Stimulated activated naive CD8-positive, alpha-beta T cell treated with anti-CD3 and anti-CD28 coated beads, Interleukin-15, Interleukin-2, amounts not matched to agents 100 U/mL and 50 U/mL, for 24 hours (primary cell): ENCODE measurements at regions not wholly inside any gene's neighbourhood (a gene's known extent, or its start where the extent isn't known, plus 50 kb on each side); places are given as distances from the start of the nearest gene placed in this dataset.

Experiments
- ATAC-seq: fragments of 150-1000 bp; cut with Tn5 transposase; one replicate; pipeline ENCODE4 v1.10.0; 2021
- DNase-seq: peaks from one replicate; pipeline ENCODE4 v3.0.0; 2021

DNA sequence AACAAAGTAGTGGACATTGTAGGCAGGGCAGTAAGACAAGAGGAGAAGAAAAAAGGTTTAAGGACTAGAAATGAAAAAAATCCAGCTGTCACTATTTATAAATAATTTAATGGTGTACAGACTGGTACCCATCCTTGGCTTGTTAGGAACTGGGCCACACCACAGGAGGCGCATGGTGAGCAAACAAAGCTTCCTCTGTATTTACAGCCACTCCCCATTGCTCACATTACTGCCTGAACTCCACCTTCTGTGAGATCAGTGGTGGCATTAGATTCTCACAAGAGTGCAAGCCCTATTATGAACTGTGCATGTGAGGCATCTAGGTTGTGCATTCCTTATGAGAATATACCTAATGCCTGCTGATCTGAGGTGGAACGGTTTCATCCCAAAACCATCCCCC lies 62.6 kb upstream of the DMAC1 start:
- DNase-seq: no peak
- ATAC-seq: no peak

- ATAC-seq (no peak), DNase-seq (no peak)
Observed at GRCh38 chr9:7861086-7861485, 61.5 kb upstream of the DMAC1 start.

DNA sequence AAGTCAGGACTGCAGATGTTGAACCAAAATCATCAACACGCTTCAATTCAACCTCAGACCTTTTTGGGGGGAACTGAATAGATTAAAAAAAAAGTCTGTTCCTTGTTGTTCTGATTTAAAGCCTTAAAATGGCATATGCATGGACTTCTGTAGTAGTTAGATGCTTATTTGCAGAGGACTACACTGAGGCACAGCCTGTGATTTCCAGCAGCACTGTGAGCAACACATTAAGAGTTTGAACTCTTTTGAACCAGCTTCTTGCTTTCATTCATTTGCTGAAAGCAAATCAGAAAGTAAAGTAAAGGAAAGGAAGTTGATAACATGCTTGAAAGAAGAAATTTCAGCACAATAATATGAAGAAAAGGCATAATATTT lies 60.7 kb upstream of the DMAC1 start:
- no peak for ATAC-seq
- DNase-seq: no peak

DNA sequence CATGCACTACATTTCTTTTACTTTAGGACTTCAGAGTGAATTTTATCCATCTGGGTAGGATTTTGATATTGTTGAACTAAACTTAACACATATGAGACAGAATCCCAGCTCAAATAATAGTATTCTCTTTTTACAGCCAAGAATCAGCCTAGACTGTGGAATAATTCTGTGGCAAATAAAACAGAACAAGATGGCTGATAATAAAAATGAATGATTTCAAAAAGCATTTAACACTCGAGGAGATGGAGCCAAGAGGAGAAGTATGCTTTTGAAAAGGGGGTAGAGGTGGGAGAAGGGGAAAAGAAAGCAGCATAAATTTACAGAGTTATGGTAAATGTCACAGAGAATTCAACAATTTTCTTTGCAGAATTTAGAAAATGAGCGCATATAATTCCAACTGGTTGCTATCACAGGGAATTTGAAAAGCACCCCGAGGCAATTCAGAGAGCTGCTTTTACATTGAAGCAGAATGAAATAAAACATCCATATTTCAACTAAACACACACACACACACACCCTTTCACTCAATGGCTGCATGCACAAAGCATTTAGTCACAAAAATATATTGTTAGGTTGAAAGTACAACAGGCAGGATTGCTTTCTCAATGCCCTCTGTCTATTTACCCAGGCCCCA lies 60.2 kb upstream of the DMAC1 start:
- no peak for ATAC-seq
- no peak for DNase-seq

DNA sequence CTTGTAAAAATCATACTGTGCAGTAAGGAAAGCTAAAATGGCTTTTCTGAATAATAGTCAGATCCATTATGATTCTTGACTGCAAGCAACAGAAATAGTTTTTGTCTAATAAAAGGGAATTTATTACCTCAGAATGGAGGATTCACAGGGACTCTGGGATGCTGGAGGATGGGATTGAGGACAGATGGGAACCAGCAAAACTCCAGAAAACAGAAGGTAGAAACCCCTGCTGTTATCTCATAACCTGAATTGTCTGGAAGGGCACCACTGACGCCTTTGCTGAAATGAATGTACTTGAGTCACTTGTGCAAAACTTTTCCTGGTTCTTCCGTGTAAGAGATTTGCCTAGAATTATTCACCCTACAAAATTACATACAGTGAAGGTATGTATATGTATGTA lies 58.6 kb upstream of the DMAC1 start:
- no peak for DNase-seq
- ATAC-seq: no peak

GRCh38 chr9:7854763-7855162 lies 55.2 kb upstream of the DMAC1 start:
- no peak for ATAC-seq
- DNase-seq: no peak
